Nephron progenitor cell (in vitro differentiated cells): ENCODE measurements at regions not wholly inside any gene's neighbourhood (a gene's known extent, or its start where the extent isn't known, plus 50 kb on each side); places are given as distances from the start of the nearest gene placed in this dataset.

Experiments used
- DNase-seq: peaks from one replicate; pipeline ENCODE4 v3.0.0; 2021
- H3K27ac Mint-ChIP-seq: 2 replicates; pipeline ENCODE4 v1.8.0; 2021; ENCODE audit warnings: mild to moderate bottlenecking, moderate library complexity, mixed read lengths
- H3K27me3 Mint-ChIP-seq: 2 replicates; pipeline ENCODE4 v1.8.0; 2021; ENCODE audit warnings: mild to moderate bottlenecking, low read depth, mixed read lengths; ENCODE audit not compliant: poor library complexity
- H3K36me3 Mint-ChIP-seq: 2 replicates; pipeline ENCODE4 v1.8.0; 2021; ENCODE audit warnings: low read depth, mixed read lengths
- H3K4me1 Mint-ChIP-seq: 2 replicates; pipeline ENCODE4 v1.8.0; 2021; ENCODE audit warnings: mixed read lengths
- H3K4me3 Mint-ChIP-seq: 2 replicates; pipeline ENCODE4 v1.8.0; 2021; ENCODE audit warnings: mild to moderate bottlenecking, moderate library complexity, mixed read lengths
- H3K9me3 Mint-ChIP-seq: 2 replicates; pipeline ENCODE4 v1.8.0; 2021; ENCODE audit warnings: mild to moderate bottlenecking, moderate library complexity, mixed read lengths
- CTCF ChIP-seq: fragments of 200-600 bp; sonication (generic); IDR thresholded peaks from 2 replicates; pipeline ENCODE4 v1.5.0; 2021; ENCODE audit warnings: antibody characterized with exemption

- no peaks in the 10 kb centered on the region for H3K36me3 Mint-ChIP-seq
- no peak overlapping the region for H3K27ac Mint-ChIP-seq
- no peaks in the 10 kb centered on the region for H3K4me1 Mint-ChIP-seq
- no peak for TF ChIP-seq CTCF
- no peaks in the 10 kb centered on the region for H3K9me3 Mint-ChIP-seq
- H3K4me3 Mint-ChIP-seq = no peak overlapping the region
- no peaks in the 10 kb centered on the region for H3K27me3 Mint-ChIP-seq
- DNase-seq = no peak
Observed at GRCh38 chr13:104737713-104738112, 1671.5 kb upstream of the SLC10A2 start.

- TF ChIP-seq CTCF = no peak
- Mint-ChIP-seq H3K27ac (no peak overlapping the region), H3K4me3 (no peak overlapping the region), H3K9me3 (no peaks in the 10 kb centered on the region), H3K27me3 (no peaks in the 10 kb centered on the region), H3K36me3 (no peaks in the 10 kb centered on the region), H3K4me1 (no peaks in the 10 kb centered on the region)
- no peak for DNase-seq
Observed at GRCh38 chr13:104733427-104733826, 1667.2 kb upstream of the SLC10A2 start.

GRCh38 chr13:104715111-104715510, 1648.9 kb upstream of the SLC10A2 start:
- Mint-ChIP-seq H3K4me1 (no peaks in the 10 kb centered on the region), H3K4me3 (no peak overlapping the region), H3K36me3 (no peaks in the 10 kb centered on the region), H3K27me3 (no peaks in the 10 kb centered on the region), H3K27ac (no peak overlapping the region), H3K9me3 (peaks cover 8% of the 10 kb centered on the region)
- TF ChIP-seq CTCF = no peak
- DNase-seq = no peak

GRCh38 chr13:104705031-104705750, 1639.0 kb upstream of the SLC10A2 start:
- H3K9me3 Mint-ChIP-seq = no peaks in the 10 kb centered on the region
- H3K36me3 Mint-ChIP-seq = no peaks in the 10 kb centered on the region
- H3K4me1 Mint-ChIP-seq = peaks cover 8% of the 10 kb centered on the region
- no peak for TF ChIP-seq CTCF
- H3K4me3 Mint-ChIP-seq = no peak overlapping the region
- no peak for DNase-seq
- no peaks in the 10 kb centered on the region for H3K27me3 Mint-ChIP-seq
- H3K27ac Mint-ChIP-seq = no peak overlapping the region

GRCh38 chr13:104701591-104701990, 1635.4 kb upstream of the SLC10A2 start:
- Mint-ChIP-seq H3K27me3 (no peaks in the 10 kb centered on the region), H3K4me3 (no peak overlapping the region), H3K36me3 (no peaks in the 10 kb centered on the region), H3K4me1 (peaks cover 8% of the 10 kb centered on the region), H3K27ac (no peak overlapping the region), H3K9me3 (no peaks in the 10 kb centered on the region)
- no peak for DNase-seq
- TF ChIP-seq CTCF = no peak

- Mint-ChIP-seq H3K36me3 (no peaks in the 10 kb centered on the region), H3K27ac (no peak overlapping the region), H3K4me3 (no peak overlapping the region), H3K4me1 (no peaks in the 10 kb centered on the region), H3K27me3 (no peaks in the 10 kb centered on the region), H3K9me3 (no peaks in the 10 kb centered on the region)
- TF ChIP-seq CTCF = no peak
- DNase-seq = no peak
Observed at GRCh38 chr13:104694397-104694796, 1628.2 kb upstream of the SLC10A2 start.
